HCT116 (cell line): ENCODE measurements at regions not wholly inside any gene's neighbourhood (a gene's known extent, or its start where the extent isn't known, plus 50 kb on each side); places are given as distances from the start of the nearest gene placed in this dataset.

Experiments
- ATAC-seq: fragments of 200-7000 bp; cut with Tn5 transposase; 2 replicates; pipeline ENCODE4 v1.9.1; 2020; ENCODE audit warnings: mild to moderate bottlenecking, moderate library complexity
- BruUV-seq: library from RNA; stranded (reverse); fragments of 400-500 nt; replicated peaks from 2 replicates; lab custom pipeline; 2021; lab: Mats Ljungman, UMichigan
- CTCF ChIA-PET: fragments of 300-600 bp; sonication (Branson Sonifier 250); formaldehyde crosslinking; loops from one replicate; lab custom pipeline; 2021; ENCODE audit warnings: antibody characterized with exemption; lab: Charles Lee
- POLR2A ChIA-PET: fragments of 300-600, 350-600 bp; sonication (Branson Sonifier 250); formaldehyde crosslinking; loops from one replicate; lab custom pipeline; 2021; ENCODE audit warnings: antibody characterized with exemption; lab: Charles Lee
- RAD21 ChIA-PET, 2 experiments: fragments of 300-600 bp; sonication (Branson Sonifier 250); formaldehyde crosslinking; loops; one replicate each; lab custom pipeline; 2023; ENCODE audit warnings: low total read pairs in 2 of 2; ENCODE audit not compliant: uncharacterized antibody in 2 of 2, unreplicated experiment in 2 of 2, low non-redundant PET in 1 of 2; lab: Charles Lee
- DNase-seq: peaks from one replicate; pipeline ENCODE4 v3.0.0-alpha.2; 2010; ENCODE audit warnings: low read depth, low spot score
- H2AFZ ChIP-seq: fragments of 200-600 bp; shearing (Covaris generic), sonication (generic); 2 replicates; pipeline ENCODE4 v1.6.1; 2017; ENCODE audit warnings: low read depth, mixed run types, mixed read lengths, antibody characterized with exemption, low read length; ENCODE audit not compliant: poor library complexity, severe bottlenecking
- H3K27ac ChIP-seq: 2 replicates; pipeline ENCODE4 v1.5.1; 2012; ENCODE audit warnings: low read depth, low read length
- H3K27me3 ChIP-seq: fragments of 200-600 bp; sonication (generic); 2 replicates; pipeline ENCODE4 v1.6.1; 2016; ENCODE audit warnings: mixed run types, low read length, mixed read lengths; ENCODE audit not compliant: insufficient read depth
- H3K36me3 ChIP-seq, 2 experiments: fragments of 200-500 bp in 1 of 2; fragments of 200-600 bp in 1 of 2; sonication (Bioruptor generic) in 1 of 2; sonication (generic) in 1 of 2; 2 replicates each; pipeline versions ENCODE4 v1.5.1 to v1.6.1; 2014 to 2016; ENCODE audit warnings: low read length in 2 of 2, inconsistent platforms in 1 of 2, mixed read lengths in 1 of 2, mixed run types in 1 of 2; ENCODE audit not compliant: insufficient read depth in 2 of 2, control insufficient read depth in 1 of 2
- H3K4me1 ChIP-seq, 2 experiments: fragments of 200-600 bp in 1 of 2; sonication (generic) in 1 of 2; 2 replicates each; pipeline versions ENCODE4 v1.5.1 to v1.6.1; 2012 to 2017; ENCODE audit warnings: low read length in 2 of 2, inconsistent platforms in 1 of 2, mild to moderate bottlenecking in 1 of 2, mixed read lengths in 1 of 2, mixed run types in 1 of 2, moderate library complexity in 1 of 2; ENCODE audit not compliant: insufficient read depth in 2 of 2, control insufficient read depth in 1 of 2
- H3K4me2 ChIP-seq: fragments of 200-600 bp; sonication (generic); 2 replicates; pipeline ENCODE4 v1.6.1; 2017; ENCODE audit warnings: mixed run types, low read length, mixed read lengths
- H3K4me3 ChIP-seq, 2 experiments: fragments of 200-600 bp in 1 of 2; sonication (generic) in 1 of 2; replicated peaks in 1 of 2; 2 replicates each; pipeline ENCODE4 v1.5.1; 2011 to 2016; ENCODE audit warnings: low read length in 2 of 2, control low read depth in 1 of 2, low read depth in 1 of 2, mild to moderate bottlenecking in 1 of 2, mixed read lengths in 1 of 2, mixed run types in 1 of 2
- H3K79me2 ChIP-seq: fragments of 200-600 bp; sonication (generic); 2 replicates; pipeline ENCODE4 v1.6.1; 2017; ENCODE audit warnings: mild to moderate bottlenecking, mixed run types, low read length, moderate library complexity, mixed read lengths; ENCODE audit not compliant: insufficient read depth
- H3K9ac ChIP-seq: fragments of 200-600 bp; sonication (generic); 2 replicates; pipeline ENCODE4 v1.6.1; 2016; ENCODE audit warnings: low read length, mixed read lengths
- H3K9me2 ChIP-seq: fragments of 200-600 bp; sonication (generic), shearing (Covaris generic); 2 replicates; pipeline ENCODE4 v1.6.1; 2017; ENCODE audit warnings: mixed run types, mild to moderate bottlenecking, moderate library complexity; ENCODE audit not compliant: insufficient read depth
- H3K9me3 ChIP-seq, 2 experiments: fragments of 200-500 bp in 1 of 2; fragments of 200-600 bp in 1 of 2; sonication (Bioruptor generic) in 1 of 2; sonication (generic) in 1 of 2; 2 replicates each; pipeline ENCODE4 v1.6.1; 2014 to 2017; ENCODE audit warnings: low read length in 2 of 2, mixed read lengths in 2 of 2, inconsistent platforms in 1 of 2, low read depth in 1 of 2, mild to moderate bottlenecking in 1 of 2, mixed run types in 1 of 2, moderate library complexity in 1 of 2; ENCODE audit not compliant: control insufficient read depth in 1 of 2, insufficient read depth in 1 of 2
- H4K20me1 ChIP-seq: fragments of 200-600 bp; sonication (generic), shearing (Covaris generic); 2 replicates; pipeline ENCODE4 v1.6.1; 2017; ENCODE audit warnings: mixed run types, mild to moderate bottlenecking, moderate library complexity; ENCODE audit not compliant: insufficient read depth
- ATF3 ChIP-seq: IDR thresholded peaks from 2 replicates; pipeline ENCODE4 v1.6.1; 2012
- CTCF ChIP-seq, 3 experiments: fragments of 200-600 bp in 1 of 3; sonication (generic) in 1 of 3; IDR thresholded peaks in 2 of 3; conservative IDR thresholded peaks in 1 of 3; 2 replicates each; pipeline ENCODE4 v1.5.1; 2012 to 2017; ENCODE audit warnings: low read depth in 2 of 3, low read length in 2 of 3, antibody characterized with exemption in 1 of 3, borderline replicate concordance in 1 of 3, control low read depth in 1 of 3, mild to moderate bottlenecking in 1 of 3, mixed read lengths in 1 of 3, mixed run types in 1 of 3, moderate library complexity in 1 of 3; ENCODE audit not compliant: insufficient read depth in 1 of 3
- EGR1 ChIP-seq: IDR thresholded peaks from 2 replicates; pipeline ENCODE4 v1.6.1; 2012; ENCODE audit warnings: low read depth
- EZH2phosphoT487 ChIP-seq: fragments of 200-600 bp; IDR thresholded peaks from 2 replicates; pipeline ENCODE4 v1.6.1; 2018; ENCODE audit warnings: antibody characterized with exemption, borderline replicate concordance
- RAD21 ChIP-seq: IDR thresholded peaks from 2 replicates; pipeline ENCODE4 v1.6.1; 2012; ENCODE audit warnings: low read depth, mild to moderate bottlenecking
- SP1 ChIP-seq: IDR thresholded peaks from 2 replicates; pipeline ENCODE4 v1.6.1; 2012; ENCODE audit warnings: low read depth
- SRF ChIP-seq: IDR thresholded peaks from 2 replicates; pipeline ENCODE4 v1.6.1; 2012; ENCODE audit warnings: low read depth
- TCF7L2 ChIP-seq: IDR thresholded peaks from 2 replicates; pipeline ENCODE4 v1.7.0; 2011; ENCODE audit warnings: borderline replicate concordance, inconsistent platforms; ENCODE audit not compliant: insufficient read depth, insufficient read length; ENCODE audit errors: extremely low read depth
- YY1 ChIP-seq: IDR thresholded peaks from 2 replicates; pipeline ENCODE4 v1.6.1; 2011; ENCODE audit warnings: low read length, low read depth, moderate library complexity, mild to moderate bottlenecking; ENCODE audit not compliant: insufficient replicate concordance; ENCODE audit errors: extremely low read depth
- ZBTB33 ChIP-seq: IDR thresholded peaks from 2 replicates; pipeline ENCODE4 v1.6.1; 2011; ENCODE audit warnings: mild to moderate bottlenecking, low read length, moderate library complexity; ENCODE audit not compliant: insufficient replicate concordance; ENCODE audit errors: extremely low read depth
- ZNF274 ChIP-seq: fragments of 200-500 bp; sonication (Bioruptor generic); IDR thresholded peaks from 2 replicates; pipeline ENCODE4 v1.6.1; 2014; ENCODE audit warnings: mild to moderate bottlenecking, low read depth, low read length, inconsistent platforms
- intact Hi-C: fragments of 100-400 bp; cut with micrococcal nuclease; formaldehyde crosslinking; loops from 2 replicates; pipeline ENCODE4 v1.10.0; 2022

GRCh38 chr16:75837264-75837663 lies 111.0 kb upstream of the CPHXL start (continued):
- no peak for TF ChIP-seq ZBTB33
- TF ChIP-seq RAD21, result no peak

- Histone ChIP-seq H3K4me2 (no peak overlapping the region), H3K36me3 (no peaks in the 10 kb centered on the region), H3K4me3 (no peak overlapping the region), H3K9me3 (no peaks in the 10 kb centered on the region), H3K9ac (no peak overlapping the region), H3K4me1 (no peaks in the 10 kb centered on the region), H3K27me3 (no peaks in the 10 kb centered on the region; the same call in 1 of the 2 replicates), H2AFZ (no peak overlapping the region), H3K27ac (no peak overlapping the region), H4K20me1 (no peaks in the 10 kb centered on the region), H3K9me2 (no peaks in the 10 kb centered on the region), H3K79me2 (no peaks in the 10 kb centered on the region)
- TF ChIP-seq SP1 (no peak), ATF3 (no peak), CTCF (IDR thresholded peaks at IDR 0.05 in 2 of 3, conservative IDR thresholded peaks at IDR 0.05 in 1 of 3; ENCODE audit: borderline replicate concordance in 1 of 3, insufficient read depth in 1 of 3, low read depth in 2 of 3, low read length in 2 of 3) (no peak), SRF (no peak), EZH2phosphoT487 (no peak), ZNF274 (no peak), EGR1 (no peak), TCF7L2 (no peak), YY1 (no peak)
- no peak for ATAC-seq
- RAD21 ChIA-PET, result no interaction called here
- DNase-seq, result no peak
- POLR2A ChIA-PET, result no interaction called here
- no TSS peak for BruUV-seq
- CTCF ChIA-PET, result no interaction called here
- intact Hi-C loops, result no loop called here
These were observed 111.4 kb upstream of the CPHXL start for GRCh38 chr16:75837681-75838080.
